ENCODE measurements at regions not wholly inside any gene's neighbourhood (a gene's known extent, or its start where the extent isn't known, plus 50 kb on each side); places are given as distances from the start of the nearest gene placed in this dataset.

GRCh38 chr22:48104766-48105165 lies 1342.3 kb downstream of the TBC1D22A start:
- no peak for TF ChIP-seq CTCF (IDR thresholded peaks at IDR 0.05 in 8 of 11, conservative IDR thresholded peaks at IDR 0.05 in 3 of 11)
- TF ChIP-seq POLR2A (IDR thresholded peaks at IDR 0.05) = no peak
- TF ChIP-seq POLR2AphosphoS5 (IDR thresholded peaks at IDR 0.05) = no peak

Measured in spleen (tissue), 7 donors.